ENCODE measurements at regions not wholly inside any gene's neighbourhood (a gene's known extent, or its start where the extent isn't known, plus 50 kb on each side); places are given as distances from the start of the nearest gene placed in this dataset.

GRCh38 chr11:110022548-110022947 is 70.6 kb upstream of the ZC3H12C start:
- TF ChIP-seq, protein P1, sequence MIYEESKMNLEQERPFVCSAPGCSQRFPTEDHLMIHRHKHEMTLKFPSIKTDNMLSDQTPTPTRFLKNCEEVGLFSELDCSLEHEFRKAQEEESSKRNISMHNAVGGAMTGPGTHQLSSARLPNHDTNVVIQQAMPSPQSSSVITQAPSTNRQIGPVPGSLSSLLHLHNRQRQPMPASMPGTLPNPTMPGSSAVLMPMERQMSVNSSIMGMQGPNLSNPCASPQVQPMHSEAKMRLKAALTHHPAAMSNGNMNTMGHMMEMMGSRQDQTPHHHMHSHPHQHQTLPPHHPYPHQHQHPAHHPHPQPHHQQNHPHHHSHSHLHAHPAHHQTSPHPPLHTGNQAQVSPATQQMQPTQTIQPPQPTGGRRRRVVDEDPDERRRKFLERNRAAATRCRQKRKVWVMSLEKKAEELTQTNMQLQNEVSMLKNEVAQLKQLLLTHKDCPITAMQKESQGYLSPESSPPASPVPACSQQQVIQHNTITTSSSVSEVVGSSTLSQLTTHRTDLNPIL (CRISPR knock-in tag; IDR thresholded peaks at IDR 0.05; ENCODE audit: low read depth): no peak
- TF ChIP-seq PPARA (CRISPR knock-in tag; IDR thresholded peaks at IDR 0.05; ENCODE audit: borderline replicate concordance) (no peak), ZFP30 (CRISPR knock-in tag; IDR thresholded peaks at IDR 0.05) (no peak), ZFP3 (CRISPR knock-in tag; IDR thresholded peaks at IDR 0.05) (no peak), BACH2 (CRISPR knock-in tag; IDR thresholded peaks at IDR 0.05; ENCODE audit: borderline replicate concordance) (no peak), TOX (CRISPR knock-in tag; IDR thresholded peaks at IDR 0.05; ENCODE audit: borderline replicate concordance) (no peak), ZNF565 (CRISPR knock-in tag; conservative IDR thresholded peaks at IDR 0.05; ENCODE audit: low read depth) (no peak), RARB (CRISPR knock-in tag; IDR thresholded peaks at IDR 0.05) (no peak), ISL1 (CRISPR knock-in tag; IDR thresholded peaks at IDR 0.05) (no peak), ZC3H10 (CRISPR knock-in tag; IDR thresholded peaks at IDR 0.05) (no peak), GLIS3 (CRISPR knock-in tag; IDR thresholded peaks at IDR 0.05) (no peak), CSDC2 (CRISPR knock-in tag; IDR thresholded peaks at IDR 0.05) (no peak)
- TF ChIP-seq, protein P2, sequence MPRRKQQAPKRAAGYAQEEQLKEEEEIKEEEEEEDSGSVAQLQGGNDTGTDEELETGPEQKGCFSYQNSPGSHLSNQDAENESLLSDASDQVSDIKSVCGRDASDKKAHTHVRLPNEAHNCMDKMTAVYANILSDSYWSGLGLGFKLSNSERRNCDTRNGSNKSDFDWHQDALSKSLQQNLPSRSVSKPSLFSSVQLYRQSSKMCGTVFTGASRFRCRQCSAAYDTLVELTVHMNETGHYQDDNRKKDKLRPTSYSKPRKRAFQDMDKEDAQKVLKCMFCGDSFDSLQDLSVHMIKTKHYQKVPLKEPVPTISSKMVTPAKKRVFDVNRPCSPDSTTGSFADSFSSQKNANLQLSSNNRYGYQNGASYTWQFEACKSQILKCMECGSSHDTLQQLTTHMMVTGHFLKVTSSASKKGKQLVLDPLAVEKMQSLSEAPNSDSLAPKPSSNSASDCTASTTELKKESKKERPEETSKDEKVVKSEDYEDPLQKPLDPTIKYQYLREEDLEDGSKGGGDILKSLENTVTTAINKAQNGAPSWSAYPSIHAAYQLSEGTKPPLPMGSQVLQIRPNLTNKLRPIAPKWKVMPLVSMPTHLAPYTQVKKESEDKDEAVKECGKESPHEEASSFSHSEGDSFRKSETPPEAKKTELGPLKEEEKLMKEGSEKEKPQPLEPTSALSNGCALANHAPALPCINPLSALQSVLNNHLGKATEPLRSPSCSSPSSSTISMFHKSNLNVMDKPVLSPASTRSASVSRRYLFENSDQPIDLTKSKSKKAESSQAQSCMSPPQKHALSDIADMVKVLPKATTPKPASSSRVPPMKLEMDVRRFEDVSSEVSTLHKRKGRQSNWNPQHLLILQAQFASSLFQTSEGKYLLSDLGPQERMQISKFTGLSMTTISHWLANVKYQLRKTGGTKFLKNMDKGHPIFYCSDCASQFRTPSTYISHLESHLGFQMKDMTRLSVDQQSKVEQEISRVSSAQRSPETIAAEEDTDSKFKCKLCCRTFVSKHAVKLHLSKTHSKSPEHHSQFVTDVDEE (CRISPR knock-in tag; IDR thresholded peaks at IDR 0.05): no peak
- no peak for ATAC-seq

GRCh38 chr11:110023711-110024110 is 69.5 kb upstream of the ZC3H12C start:
- ATAC-seq: no peak

More at GRCh38 chr11:110023711-110024110, 69.5 kb upstream of the ZC3H12C start:
- no peak for TF ChIP-seq ZNF70 (CRISPR knock-in tag; IDR thresholded peaks at IDR 0.05)
- TF ChIP-seq ZNF565 (CRISPR knock-in tag; conservative IDR thresholded peaks at IDR 0.05; ENCODE audit: low read depth): no peak
- no peak for TF ChIP-seq CSDC2 (CRISPR knock-in tag; IDR thresholded peaks at IDR 0.05)
- no peak for TF ChIP-seq GLIS3 (CRISPR knock-in tag; IDR thresholded peaks at IDR 0.05)
- no peak for TF ChIP-seq ZFP30 (CRISPR knock-in tag; IDR thresholded peaks at IDR 0.05)
- TF ChIP-seq, protein P2 (CRISPR knock-in tag; IDR thresholded peaks at IDR 0.05): no peak
- no peak for TF ChIP-seq TOX (CRISPR knock-in tag; IDR thresholded peaks at IDR 0.05; ENCODE audit: borderline replicate concordance)
- no peak for TF ChIP-seq CSRNP3 (CRISPR knock-in tag; IDR thresholded peaks at IDR 0.05)
- TF ChIP-seq ISL1 (CRISPR knock-in tag; IDR thresholded peaks at IDR 0.05): no peak
- no peak for TF ChIP-seq ESRRG (CRISPR knock-in tag; IDR thresholded peaks at IDR 0.05)
- TF ChIP-seq, protein P1 (CRISPR knock-in tag; IDR thresholded peaks at IDR 0.05; ENCODE audit: low read depth): no peak
- no peak for TF ChIP-seq PPARA (CRISPR knock-in tag; IDR thresholded peaks at IDR 0.05; ENCODE audit: borderline replicate concordance)
- TF ChIP-seq ZNF8 (CRISPR knock-in tag; IDR thresholded peaks at IDR 0.05): no peak
- no peak for TF ChIP-seq SNAI2 (CRISPR knock-in tag; IDR thresholded peaks at IDR 0.05)

All from SK-N-SH treated with all-trans-retinoic acid at 6 μM for 48 hours (cell line).